ENCODE measurements at regions not wholly inside any gene's neighbourhood (a gene's known extent, or its start where the extent isn't known, plus 50 kb on each side); places are given as distances from the start of the nearest gene placed in this dataset.
"Not testable (repeated sequence)": the region's sequence is repeated elsewhere in the genome, so short reads cannot be mapped to it uniquely, and the experiment has no call there.

DNA sequence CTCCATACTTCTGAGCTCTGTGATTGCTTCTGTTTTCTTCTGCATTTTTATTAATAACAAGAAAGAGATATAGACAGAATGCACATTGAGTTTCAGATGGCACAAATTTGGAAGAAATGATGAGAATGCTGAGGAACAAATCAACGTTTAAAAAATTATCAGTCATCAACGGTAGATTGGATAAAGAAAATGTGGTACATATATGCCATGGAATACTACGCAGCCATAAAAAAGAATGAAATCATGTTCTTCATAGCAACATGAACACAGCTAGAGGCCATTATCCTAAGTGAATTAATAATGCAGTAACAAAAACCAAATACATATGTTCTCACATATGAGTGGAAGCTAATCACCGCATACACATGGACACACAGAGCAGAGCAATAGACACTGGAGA, 81.8 kb downstream of the DUSP6 start:
- no peak overlapping the region for H3K4me3 Mint-ChIP-seq (ENCODE audit: unreplicated experiment)
- H3K27ac Mint-ChIP-seq (ENCODE audit: unreplicated experiment), result no peak overlapping the region
- TF ChIP-seq, protein P1, sequence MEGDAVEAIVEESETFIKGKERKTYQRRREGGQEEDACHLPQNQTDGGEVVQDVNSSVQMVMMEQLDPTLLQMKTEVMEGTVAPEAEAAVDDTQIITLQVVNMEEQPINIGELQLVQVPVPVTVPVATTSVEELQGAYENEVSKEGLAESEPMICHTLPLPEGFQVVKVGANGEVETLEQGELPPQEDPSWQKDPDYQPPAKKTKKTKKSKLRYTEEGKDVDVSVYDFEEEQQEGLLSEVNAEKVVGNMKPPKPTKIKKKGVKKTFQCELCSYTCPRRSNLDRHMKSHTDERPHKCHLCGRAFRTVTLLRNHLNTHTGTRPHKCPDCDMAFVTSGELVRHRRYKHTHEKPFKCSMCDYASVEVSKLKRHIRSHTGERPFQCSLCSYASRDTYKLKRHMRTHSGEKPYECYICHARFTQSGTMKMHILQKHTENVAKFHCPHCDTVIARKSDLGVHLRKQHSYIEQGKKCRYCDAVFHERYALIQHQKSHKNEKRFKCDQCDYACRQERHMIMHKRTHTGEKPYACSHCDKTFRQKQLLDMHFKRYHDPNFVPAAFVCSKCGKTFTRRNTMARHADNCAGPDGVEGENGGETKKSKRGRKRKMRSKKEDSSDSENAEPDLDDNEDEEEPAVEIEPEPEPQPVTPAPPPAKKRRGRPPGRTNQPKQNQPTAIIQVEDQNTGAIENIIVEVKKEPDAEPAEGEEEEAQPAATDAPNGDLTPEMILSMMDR (IDR thresholded peaks at IDR 0.05), result no peak
- H3K9me3 Mint-ChIP-seq (ENCODE audit: unreplicated experiment), result peaks cover 5% of the 10 kb centered on the region
- H3K4me1 Mint-ChIP-seq (ENCODE audit: unreplicated experiment), result no peaks in the 10 kb centered on the region
- no peaks in the 10 kb centered on the region for H3K36me3 Mint-ChIP-seq (ENCODE audit: unreplicated experiment)
- DNase-seq (ENCODE audit: extremely low spot score, unreplicated experiment), result no peak
- no peaks in the 10 kb centered on the region for H3K27me3 Mint-ChIP-seq (ENCODE audit: unreplicated experiment)

DNA sequence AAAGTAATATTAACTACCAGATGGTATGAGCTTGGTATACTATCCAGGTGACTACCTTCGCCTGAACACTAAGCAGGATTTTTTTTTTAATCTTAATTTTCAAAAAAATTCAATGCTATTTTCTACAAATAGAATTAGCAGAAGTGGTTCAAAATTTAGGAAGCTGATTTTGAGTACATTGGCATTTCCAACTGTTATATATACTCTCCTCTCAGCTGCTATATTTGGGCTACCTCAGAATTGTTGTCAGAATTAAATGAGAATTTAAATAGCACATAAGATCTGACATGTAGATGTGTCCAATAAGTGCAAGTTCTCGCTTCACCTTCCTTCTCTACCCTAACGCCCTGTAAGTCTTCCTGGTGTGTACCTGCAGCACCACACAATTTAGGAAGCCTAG, 83.1 kb downstream of the DUSP6 start:
- H3K4me3 Mint-ChIP-seq (ENCODE audit: unreplicated experiment), result no peak overlapping the region

DNA sequence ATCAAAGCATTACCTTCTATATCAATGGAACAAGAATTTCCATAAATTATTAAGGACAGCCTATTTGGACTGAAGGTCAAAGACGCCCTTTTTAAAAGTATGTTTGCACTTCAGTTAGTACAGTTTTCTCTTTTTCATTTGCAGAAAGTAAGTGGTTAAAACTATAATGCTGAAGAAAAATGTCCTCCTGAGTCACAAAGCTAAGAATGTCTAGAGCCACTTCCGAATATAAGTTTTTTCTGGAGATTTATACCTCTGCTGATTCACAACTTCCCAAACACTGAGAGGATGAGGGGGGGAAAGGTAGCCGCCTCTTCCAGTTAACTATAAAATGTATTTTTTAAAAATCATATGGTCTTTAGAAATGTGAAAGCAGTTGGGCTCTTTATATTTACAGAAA, 84.9 kb downstream of the DUSP6 start:
- Mint-ChIP-seq H3K4me1 (ENCODE audit: unreplicated experiment) (no peaks in the 10 kb centered on the region), H3K4me3 (ENCODE audit: unreplicated experiment) (no peak overlapping the region), H3K27me3 (ENCODE audit: unreplicated experiment) (no peaks in the 10 kb centered on the region), H3K27ac (ENCODE audit: unreplicated experiment) (no peak overlapping the region), H3K9me3 (ENCODE audit: unreplicated experiment) (peaks cover 5% of the 10 kb centered on the region), H3K36me3 (ENCODE audit: unreplicated experiment) (no peaks in the 10 kb centered on the region)
- no peak for DNase-seq (ENCODE audit: extremely low spot score, unreplicated experiment)
- TF ChIP-seq, protein P1 (IDR thresholded peaks at IDR 0.05), result no peak

More for the DNA sequence above, 83.1 kb downstream of the DUSP6 start:
- H3K9me3 Mint-ChIP-seq (ENCODE audit: unreplicated experiment), result peaks cover 5% of the 10 kb centered on the region
- H3K4me1 Mint-ChIP-seq (ENCODE audit: unreplicated experiment), result no peaks in the 10 kb centered on the region
- TF ChIP-seq, protein P1 (IDR thresholded peaks at IDR 0.05), result no peak
- no peak overlapping the region for H3K27ac Mint-ChIP-seq (ENCODE audit: unreplicated experiment)
- DNase-seq (ENCODE audit: extremely low spot score, unreplicated experiment), result no peak
- no peaks in the 10 kb centered on the region for H3K36me3 Mint-ChIP-seq (ENCODE audit: unreplicated experiment)
- H3K27me3 Mint-ChIP-seq (ENCODE audit: unreplicated experiment), result no peaks in the 10 kb centered on the region

DNA sequence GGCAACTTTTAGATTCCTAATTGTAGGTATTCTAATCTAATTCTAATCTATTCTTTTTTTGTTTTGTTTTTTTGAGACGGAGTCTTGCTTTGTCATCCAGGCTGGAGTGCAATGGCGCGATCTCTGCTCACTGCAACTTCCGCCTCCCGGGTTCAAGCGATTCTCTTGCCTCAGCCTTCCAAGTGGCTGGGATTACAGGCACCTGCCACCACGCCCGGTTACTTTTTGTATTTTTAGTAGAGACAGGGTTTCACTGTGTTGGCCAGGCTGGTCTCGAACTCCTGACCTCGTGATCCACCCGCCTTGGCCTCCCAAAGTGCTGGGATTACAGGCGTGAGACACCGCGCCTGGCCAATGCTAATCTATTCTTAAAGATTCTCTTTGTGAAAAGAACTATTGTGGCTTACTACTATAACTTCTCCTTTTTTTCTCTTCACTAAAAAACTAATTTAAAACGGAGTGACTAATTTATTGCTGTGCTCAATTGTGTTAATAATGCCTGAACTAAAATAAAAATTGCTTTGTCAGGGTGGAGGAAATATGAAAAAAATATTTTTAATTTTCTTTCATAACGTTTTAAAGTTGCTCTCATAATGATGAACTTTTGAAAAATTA, 85.6 kb downstream of the DUSP6 start:
- H3K27ac Mint-ChIP-seq (ENCODE audit: unreplicated experiment); H3K36me3 Mint-ChIP-seq (ENCODE audit: unreplicated experiment); H3K27me3 Mint-ChIP-seq (ENCODE audit: unreplicated experiment): not testable (repeated sequence)

DNA sequence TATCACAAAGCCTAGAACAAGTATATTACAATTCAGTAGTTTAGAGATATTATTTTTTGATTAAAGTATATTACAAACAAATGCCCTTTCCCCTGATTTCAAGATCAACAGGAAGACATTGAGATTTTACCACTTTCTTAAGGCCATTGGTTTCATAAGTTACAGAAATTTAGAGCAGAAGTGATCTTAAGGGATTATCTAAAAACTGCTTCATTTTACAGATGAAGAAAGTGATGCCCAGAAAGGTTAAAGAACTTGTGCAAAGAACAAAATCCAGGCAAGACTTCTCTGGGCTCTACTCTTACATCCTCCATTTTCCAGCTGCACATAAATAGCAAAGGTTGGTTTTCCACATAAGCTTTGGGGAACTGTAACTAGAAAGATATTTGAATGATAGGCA, 87.5 kb downstream of the DUSP6 start:
- Mint-ChIP-seq H3K27me3 (ENCODE audit: unreplicated experiment) (no peaks in the 10 kb centered on the region), H3K36me3 (ENCODE audit: unreplicated experiment) (no peaks in the 10 kb centered on the region), H3K9me3 (ENCODE audit: unreplicated experiment) (no peaks in the 10 kb centered on the region), H3K4me1 (ENCODE audit: unreplicated experiment) (no peaks in the 10 kb centered on the region), H3K4me3 (ENCODE audit: unreplicated experiment) (no peak overlapping the region), H3K27ac (ENCODE audit: unreplicated experiment) (no peak overlapping the region)
- DNase-seq (ENCODE audit: extremely low spot score, unreplicated experiment), result no peak
- TF ChIP-seq, protein P1 (IDR thresholded peaks at IDR 0.05), result no peak

More for the DNA sequence above, 85.6 kb downstream of the DUSP6 start:
- H3K9me3 Mint-ChIP-seq (ENCODE audit: unreplicated experiment); H3K4me1 Mint-ChIP-seq (ENCODE audit: unreplicated experiment); DNase-seq (ENCODE audit: extremely low spot score, unreplicated experiment); H3K4me3 Mint-ChIP-seq (ENCODE audit: unreplicated experiment): not testable (repeated sequence)

DNA sequence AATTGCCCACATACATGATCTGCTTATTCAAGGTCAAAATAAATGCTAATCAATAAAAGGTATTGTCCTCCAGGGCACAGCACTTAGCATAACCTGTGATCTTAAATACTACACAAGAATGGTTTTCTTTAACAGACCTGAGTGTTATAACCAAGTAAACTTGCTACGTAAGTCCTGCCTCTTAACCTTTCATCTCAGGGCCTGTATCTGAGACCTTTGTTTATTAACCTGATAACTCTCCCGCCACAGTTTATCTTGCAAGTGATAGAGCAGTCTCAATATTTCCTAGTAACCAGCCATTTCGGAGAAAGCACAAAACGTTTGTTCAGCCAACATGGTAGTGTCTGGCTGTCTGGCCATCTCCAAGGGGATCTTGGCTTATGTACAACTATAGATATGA, 88.4 kb downstream of the DUSP6 start:
- no peak overlapping the region for H3K4me3 Mint-ChIP-seq (ENCODE audit: unreplicated experiment)
- H3K27ac Mint-ChIP-seq (ENCODE audit: unreplicated experiment), result no peak overlapping the region
- H3K9me3 Mint-ChIP-seq (ENCODE audit: unreplicated experiment), result peaks cover under 1% of the 10 kb centered on the region
- H3K27me3 Mint-ChIP-seq (ENCODE audit: unreplicated experiment), result no peaks in the 10 kb centered on the region
- TF ChIP-seq, protein P1 (IDR thresholded peaks at IDR 0.05), result no peak
- H3K36me3 Mint-ChIP-seq (ENCODE audit: unreplicated experiment), result no peaks in the 10 kb centered on the region
- H3K4me1 Mint-ChIP-seq (ENCODE audit: unreplicated experiment), result no peaks in the 10 kb centered on the region
- no peak for DNase-seq (ENCODE audit: extremely low spot score, unreplicated experiment)
